GM23338 (cell line): ENCODE measurements at regions not wholly inside any gene's neighbourhood (a gene's known extent, or its start where the extent isn't known, plus 50 kb on each side); places are given as distances from the start of the nearest gene placed in this dataset.

ENCODE experiments used
- ATAC-seq: fragments of 200-7000 bp; cut with Tn5 transposase; 3 replicates; pipeline ENCODE4 v1.9.1; 2020
- DNase-seq: peaks from one replicate; pipeline ENCODE4 v3.0.0-alpha.2; 2015; ENCODE audit warnings: low spot score
- H2AFZ ChIP-seq: fragments of 200-600 bp; sonication (generic); 2 replicates; pipeline ENCODE4 v1.8.0; 2016; ENCODE audit warnings: antibody characterized with exemption, mild to moderate bottlenecking, moderate library complexity
- H3F3A ChIP-seq: fragments of 200-600 bp; sonication (generic); replicated peaks from 2 replicates; pipeline ENCODE4 v1.8.0; 2017; ENCODE audit warnings: antibody characterized with exemption, mixed run types, low read depth
- H3K27ac ChIP-seq: fragments of 200-600 bp; sonication (generic); 2 replicates; pipeline ENCODE4 v1.6.1; 2016; ENCODE audit warnings: low read depth
- H3K27me3 ChIP-seq: fragments of 200-600 bp; sonication (generic); 2 replicates; pipeline ENCODE4 v1.8.0; 2016; ENCODE audit warnings: mild to moderate bottlenecking, mixed run types, moderate library complexity; ENCODE audit not compliant: insufficient read depth
- H3K36me3 ChIP-seq: fragments of 200-600 bp; sonication (generic); 2 replicates; pipeline ENCODE4 v1.8.0; 2016; ENCODE audit warnings: mild to moderate bottlenecking; ENCODE audit not compliant: insufficient read depth
- H3K4me1 ChIP-seq: fragments of 200-600 bp; sonication (generic); 2 replicates; pipeline ENCODE4 v1.8.0; 2016; ENCODE audit warnings: mild to moderate bottlenecking, moderate library complexity; ENCODE audit not compliant: insufficient read depth
- H3K4me2 ChIP-seq: fragments of 200-600 bp; sonication (generic); 2 replicates; pipeline ENCODE4 v1.7.1; 2017; ENCODE audit warnings: mixed run types
- H3K4me3 ChIP-seq: fragments of 200-600 bp; sonication (generic); 2 replicates; pipeline ENCODE4 v1.6.1; 2016; ENCODE audit warnings: mixed run types
- H3K79me2 ChIP-seq: fragments of 200-600 bp; sonication (generic); replicated peaks from 2 replicates; pipeline ENCODE4 v1.8.0; 2017; ENCODE audit warnings: mild to moderate bottlenecking; ENCODE audit not compliant: insufficient read depth
- H3K9me2 ChIP-seq: fragments of 200-600 bp; sonication (generic); 2 replicates; pipeline ENCODE4 v1.8.0; 2017; ENCODE audit not compliant: insufficient read depth
- H4K20me1 ChIP-seq: fragments of 200-600 bp; sonication (generic); replicated peaks from 2 replicates; pipeline ENCODE4 v1.8.0; 2017; ENCODE audit warnings: mild to moderate bottlenecking; ENCODE audit not compliant: insufficient read depth
- H3K27ac Mint-ChIP-seq: 2 replicates; pipeline ENCODE4 v1.8.0; 2020; ENCODE audit warnings: inconsistent platforms, mild to moderate bottlenecking, moderate library complexity, mixed read lengths
- H3K27me3 Mint-ChIP-seq: 3 replicates; pipeline ENCODE4 v1.8.0; 2022; ENCODE audit warnings: low read depth, mild to moderate bottlenecking, moderate library complexity, mixed read lengths, inconsistent platforms; ENCODE audit not compliant: insufficient read depth, poor library complexity
- H3K36me3 Mint-ChIP-seq: 3 replicates; pipeline ENCODE4 v1.8.0; 2021; ENCODE audit warnings: low read depth, mild to moderate bottlenecking, inconsistent platforms, moderate library complexity, mixed read lengths
- H3K4me1 Mint-ChIP-seq: 3 replicates; pipeline ENCODE4 v1.8.0; 2020; ENCODE audit warnings: mild to moderate bottlenecking, inconsistent platforms, mixed read lengths
- H3K4me3 Mint-ChIP-seq: 3 replicates; pipeline ENCODE4 v1.8.0; 2021; ENCODE audit warnings: moderate library complexity, mild to moderate bottlenecking, inconsistent platforms, mixed read lengths
- H3K9me3 Mint-ChIP-seq: 3 replicates; pipeline ENCODE4 v1.8.0; 2020; ENCODE audit warnings: moderate library complexity, mild to moderate bottlenecking, inconsistent platforms, mixed read lengths
- CTCF ChIP-seq, 2 experiments: fragments of 200-600 bp in 1 of 2; sonication (generic) in 1 of 2; conservative IDR thresholded peaks; 2 replicates each; pipeline versions ENCODE4 v1.5.1 to v1.6.1; 2016 to 2017; ENCODE audit warnings: antibody characterized with exemption in 2 of 2, low read depth in 2 of 2, mild to moderate bottlenecking in 2 of 2, moderate library complexity in 1 of 2
- EZH2 ChIP-seq: fragments of 200-600 bp; sonication (generic); IDR thresholded peaks from one replicate; pipeline ENCODE4 v1.8.0; 2017; ENCODE audit warnings: antibody characterized with exemption, mild to moderate bottlenecking, low read depth; ENCODE audit not compliant: unreplicated experiment
- EZH2phosphoT487 ChIP-seq: fragments of 200-600 bp; sonication (generic); IDR thresholded peaks from one replicate; pipeline ENCODE4 v1.8.1; 2018; ENCODE audit warnings: antibody characterized with exemption; ENCODE audit not compliant: unreplicated experiment
- JUNB ChIP-seq: IDR thresholded peaks from one replicate; pipeline ENCODE4 v1.6.1; 2016; ENCODE audit warnings: antibody characterized with exemption; ENCODE audit not compliant: unreplicated experiment
- POLR2AphosphoS5 ChIP-seq: IDR thresholded peaks from 2 replicates; pipeline ENCODE4 v1.6.1; 2016; ENCODE audit warnings: antibody characterized with exemption, low read depth
- STAT1 ChIP-seq: IDR thresholded peaks from one replicate; pipeline ENCODE4 v1.6.1; 2016; ENCODE audit warnings: antibody characterized with exemption; ENCODE audit not compliant: unreplicated experiment

- H3K79me2 ChIP-seq: no peaks in the 10 kb centered on the region
- H2AFZ ChIP-seq: no peak overlapping the region; the same call in 1 of the 2 replicates
- H3K4me2 ChIP-seq: no peak overlapping the region
- DNase-seq: peak; percentile 15
- Mint-ChIP-seq H3K4me3 (no peak overlapping the region), H3K9me3 (no peaks in the 10 kb centered on the region), H3K27ac (no peak overlapping the region), H3K36me3 (no peaks in the 10 kb centered on the region), H3K27me3 (peaks cover 9% of the 10 kb centered on the region), H3K4me1 (0 out of 3 replicates have a peak, but pooled peaks cover 2% of the 10 kb centered on the region)
- ATAC-seq: no peak
- H3K9me2 ChIP-seq: no peaks in the 10 kb centered on the region
- no peaks in the 10 kb centered on the region for H3K27me3 ChIP-seq
- no peak overlapping the region for H3K27ac ChIP-seq
- no peak overlapping the region for H3K4me3 ChIP-seq
- no peaks in the 10 kb centered on the region for H3F3A ChIP-seq
- H3K36me3 ChIP-seq: no peaks in the 10 kb centered on the region
- no peaks in the 10 kb centered on the region for H3K4me1 ChIP-seq
- TF ChIP-seq CTCF (conservative IDR thresholded peaks at IDR 0.05; ENCODE audit: low read depth in 2 of 2) (peak in 1 of 2 experiments; percentile 43; a peak in 3 of 4 replicates), JUNB (no peak)
- H4K20me1 ChIP-seq: no peaks in the 10 kb centered on the region
Measured at GRCh38 chr14:34365309-34365915, 96.6 kb downstream of the SPTSSA start.

GRCh38 chr14:34364201-34364600 is 97.8 kb downstream of the SPTSSA start:
- Mint-ChIP-seq H3K27me3 (peaks cover 6% of the 10 kb centered on the region), H3K4me1 (0 out of 3 replicates have a peak, but pooled peaks cover under 1% of the 10 kb centered on the region), H3K27ac (no peak overlapping the region; the same call in 1 of the 2 replicates), H3K36me3 (no peaks in the 10 kb centered on the region), H3K4me3 (no peak overlapping the region), H3K9me3 (no peaks in the 10 kb centered on the region)
- Histone ChIP-seq H3K27me3 (no peaks in the 10 kb centered on the region), H3F3A (no peaks in the 10 kb centered on the region), H2AFZ (0 out of 2 replicates have a peak overlapping the region, but pooled peaks have one; percentile 39), H4K20me1 (no peaks in the 10 kb centered on the region), H3K4me3 (no peak overlapping the region), H3K36me3 (no peaks in the 10 kb centered on the region), H3K9me2 (no peaks in the 10 kb centered on the region), H3K27ac (no peak overlapping the region), H3K4me1 (no peaks in the 10 kb centered on the region), H3K4me2 (no peak overlapping the region), H3K79me2 (no peaks in the 10 kb centered on the region)
- TF ChIP-seq EZH2phosphoT487 (no peak), STAT1 (no peak), EZH2 (no peak), CTCF (conservative IDR thresholded peaks at IDR 0.05; ENCODE audit: low read depth in 2 of 2) (no peak), POLR2AphosphoS5 (no peak)
- ATAC-seq: no peak
- no peak for DNase-seq
